Mesenchymal stem cell (in vitro differentiated cells and primary cell): ENCODE measurements at regions not wholly inside any gene's neighbourhood (a gene's known extent, or its start where the extent isn't known, plus 50 kb on each side); places are given as distances from the start of the nearest gene placed in this dataset.

Experiments used
- DNase-seq: peaks from one replicate; pipeline ENCODE4 v3.0.0-alpha.2; 2013
- H2AFZ ChIP-seq: one replicate; pipeline ENCODE4 v1.6.1; 2013; ENCODE audit warnings: low read depth, mild to moderate bottlenecking, control low read depth, inconsistent platforms, low read length, moderate library complexity
- H2AK5ac ChIP-seq: 2 replicates; pipeline ENCODE4 v1.6.1; 2013; ENCODE audit warnings: low read length, moderate library complexity, mild to moderate bottlenecking, inconsistent platforms; ENCODE audit not compliant: severe bottlenecking
- H2BK120ac ChIP-seq: one replicate; pipeline ENCODE4 v1.6.1; 2013; ENCODE audit warnings: low read depth, mild to moderate bottlenecking, inconsistent platforms, low read length, moderate library complexity
- H2BK12ac ChIP-seq, 2 experiments: one replicate each; pipeline ENCODE4 v1.6.1; 2013; ENCODE audit warnings: inconsistent platforms in 2 of 2, low read length in 2 of 2, mild to moderate bottlenecking in 2 of 2, moderate library complexity in 2 of 2, control low read depth in 1 of 2
- H2BK15ac ChIP-seq: one replicate; pipeline ENCODE4 v1.6.1; 2013; ENCODE audit warnings: mild to moderate bottlenecking, low read depth, inconsistent platforms; ENCODE audit not compliant: poor library complexity, severe bottlenecking
- H2BK5ac ChIP-seq: 2 replicates; pipeline ENCODE4 v1.6.1; 2013; ENCODE audit warnings: low read depth, mild to moderate bottlenecking, low read length, control low read depth, inconsistent platforms; ENCODE audit not compliant: poor library complexity, severe bottlenecking
- H3K14ac ChIP-seq, 2 experiments: one replicate each; pipeline ENCODE4 v1.6.1; 2013; ENCODE audit warnings: inconsistent platforms in 2 of 2, low read length in 2 of 2, control low read depth in 1 of 2, mild to moderate bottlenecking in 1 of 2, moderate library complexity in 1 of 2
- H3K18ac ChIP-seq, 2 experiments: one replicate each; pipeline ENCODE4 v1.6.1; 2013; ENCODE audit warnings: inconsistent platforms in 2 of 2, low read length in 2 of 2, control low read depth in 1 of 2, low read depth in 1 of 2, mild to moderate bottlenecking in 1 of 2
- H3K23ac ChIP-seq, 2 experiments: one replicate each; pipeline ENCODE4 v1.6.1; 2013; ENCODE audit warnings: inconsistent platforms in 2 of 2, low read length in 2 of 2, mild to moderate bottlenecking in 2 of 2, moderate library complexity in 2 of 2, control low read depth in 1 of 2
- H3K27ac ChIP-seq: 2 replicates; pipeline ENCODE4 v1.5.1; 2013; ENCODE audit warnings: mild to moderate bottlenecking, moderate library complexity, low read length, control low read depth, inconsistent platforms; ENCODE audit not compliant: poor library complexity, severe bottlenecking
- H3K27me3 ChIP-seq, 2 experiments: 2 replicates each; pipeline versions ENCODE4 v1.6.1 to v1.7.0; 2013; ENCODE audit warnings: low read length in 2 of 2, mild to moderate bottlenecking in 2 of 2, moderate library complexity in 2 of 2, control low read depth in 1 of 2, inconsistent platforms in 1 of 2; ENCODE audit not compliant: control insufficient read depth in 1 of 2, insufficient read depth in 1 of 2
- H3K36me3 ChIP-seq, 2 experiments: 2 replicates each; pipeline versions ENCODE4 v1.6.1 to v1.7.0; 2013; ENCODE audit warnings: low read length in 2 of 2, control low read depth in 1 of 2, inconsistent platforms in 1 of 2, low read depth in 1 of 2, mild to moderate bottlenecking in 1 of 2; ENCODE audit not compliant: insufficient read depth in 2 of 2, control insufficient read depth in 1 of 2
- H3K4ac ChIP-seq, 2 experiments: one replicate each; pipeline ENCODE4 v1.6.1; 2013; ENCODE audit warnings: inconsistent platforms in 2 of 2, low read length in 2 of 2, mild to moderate bottlenecking in 2 of 2, moderate library complexity in 2 of 2, control low read depth in 1 of 2, low read depth in 1 of 2
- H3K4me1 ChIP-seq: 2 replicates; pipeline ENCODE4 v1.6.1; 2013; ENCODE audit warnings: low read depth, low read length, control low read depth; ENCODE audit not compliant: control insufficient read depth, insufficient read depth
- H3K4me2 ChIP-seq: 2 replicates; pipeline ENCODE4 v1.6.1; 2013; ENCODE audit warnings: low read length, mild to moderate bottlenecking, inconsistent platforms; ENCODE audit not compliant: poor library complexity, severe bottlenecking
- H3K4me3 ChIP-seq, 2 experiments: 2 replicates each; pipeline versions ENCODE4 v1.5.1 to v1.7.0; 2013; ENCODE audit warnings: low read length in 2 of 2, mild to moderate bottlenecking in 2 of 2, control low read depth in 1 of 2, low read depth in 1 of 2; ENCODE audit not compliant: insufficient read depth in 1 of 2
- H3K79me1 ChIP-seq: replicated peaks from 2 replicates; pipeline ENCODE4 v1.6.1; 2013; ENCODE audit warnings: mild to moderate bottlenecking, control low read depth, low read length, inconsistent platforms; ENCODE audit not compliant: poor library complexity, severe bottlenecking
- H3K9ac ChIP-seq: 2 replicates; pipeline ENCODE4 v1.7.0; 2013; ENCODE audit warnings: mild to moderate bottlenecking, low read length, moderate library complexity
- H3K9me3 ChIP-seq: 2 replicates; pipeline ENCODE4 v1.7.0; 2013; ENCODE audit warnings: mild to moderate bottlenecking, low read length; ENCODE audit not compliant: control insufficient read depth
- H4K8ac ChIP-seq: one replicate; pipeline ENCODE4 v1.6.1; 2013; ENCODE audit warnings: inconsistent platforms, mild to moderate bottlenecking, low read length, moderate library complexity
- H4K91ac ChIP-seq: one replicate; pipeline ENCODE4 v1.6.1; 2013; ENCODE audit warnings: mild to moderate bottlenecking, low read length, inconsistent platforms
- WGBS: methylation state at CpG from one replicate; pipeline ENCODE4 v1.1.7; 2013; ENCODE audit warnings: mixed read lengths; 5-methylcytosine and 5-hydroxymethylcytosine counted together

GRCh38 chr7:50872437-50872836 lies 89.7 kb upstream of the GRB10 start:
- Histone ChIP-seq H2BK12ac (no peak overlapping the region), H3K4ac (no peak overlapping the region), H3K27me3 (peaks cover 0 to 3% of the 10 kb centered on the region in 2 experiments), H3K4me3 (no peak overlapping the region), H2AFZ (no peak overlapping the region), H3K36me3 (no peaks in the 10 kb centered on the region), H3K23ac (no peak overlapping the region), H2AK5ac (no peak overlapping the region), H4K8ac (no peak overlapping the region), H3K4me1 (peaks cover 11% of the 10 kb centered on the region), H4K91ac (no peak overlapping the region), H3K9ac (no peak overlapping the region), H2BK5ac (no peak overlapping the region), H3K18ac (no peak overlapping the region), H3K14ac (no peak overlapping the region), H3K9me3 (no peaks in the 10 kb centered on the region), H2BK15ac (no peak overlapping the region), H3K79me1 (no peaks in the 10 kb centered on the region), H3K27ac (no peak overlapping the region), H2BK120ac (no peak overlapping the region), H3K4me2 (no peak overlapping the region)
- 86% methylated on average over 4 of the region's 4 CpGs for WGBS
- DNase-seq, result no peak

GRCh38 chr7:50869108-50869725 lies 86.5 kb upstream of the GRB10 start:
- no peak overlapping the region for H2BK15ac ChIP-seq
- no peak overlapping the region for H4K8ac ChIP-seq
- WGBS, result 53% methylated on average over 4 of the region's 5 CpGs
- peaks cover 12% of the 10 kb centered on the region for H3K4me1 ChIP-seq
- H2AK5ac ChIP-seq, result peak overlapping the region; percentile 16
- H3K14ac ChIP-seq, result no peak overlapping the region
- no peak overlapping the region for H3K23ac ChIP-seq
- peak overlapping the region; percentile 71 for H2BK5ac ChIP-seq
- no peak overlapping the region for H3K18ac ChIP-seq
- no peaks in the 10 kb centered on the region for H3K9me3 ChIP-seq
- no peak overlapping the region for H2AFZ ChIP-seq
- no peak overlapping the region for H2BK120ac ChIP-seq
- no peak overlapping the region for H2BK12ac ChIP-seq
- DNase-seq, result peak; percentile 36
- peak overlapping the region; percentile 5 for H3K4me2 ChIP-seq
- H3K27ac ChIP-seq, result peak overlapping the region; percentile 85
- H3K79me1 ChIP-seq, result no peaks in the 10 kb centered on the region
- H3K27me3 ChIP-seq, result peaks cover 0 to 3% of the 10 kb centered on the region in 2 experiments
- H4K91ac ChIP-seq, result no peak overlapping the region
- H3K4me3 ChIP-seq, result peak overlapping the region in 1 of 2 experiments; percentile 30
- no peaks in the 10 kb centered on the region for H3K36me3 ChIP-seq
- no peak overlapping the region for H3K4ac ChIP-seq
- H3K9ac ChIP-seq, result peak overlapping the region; percentile 68

DNA sequence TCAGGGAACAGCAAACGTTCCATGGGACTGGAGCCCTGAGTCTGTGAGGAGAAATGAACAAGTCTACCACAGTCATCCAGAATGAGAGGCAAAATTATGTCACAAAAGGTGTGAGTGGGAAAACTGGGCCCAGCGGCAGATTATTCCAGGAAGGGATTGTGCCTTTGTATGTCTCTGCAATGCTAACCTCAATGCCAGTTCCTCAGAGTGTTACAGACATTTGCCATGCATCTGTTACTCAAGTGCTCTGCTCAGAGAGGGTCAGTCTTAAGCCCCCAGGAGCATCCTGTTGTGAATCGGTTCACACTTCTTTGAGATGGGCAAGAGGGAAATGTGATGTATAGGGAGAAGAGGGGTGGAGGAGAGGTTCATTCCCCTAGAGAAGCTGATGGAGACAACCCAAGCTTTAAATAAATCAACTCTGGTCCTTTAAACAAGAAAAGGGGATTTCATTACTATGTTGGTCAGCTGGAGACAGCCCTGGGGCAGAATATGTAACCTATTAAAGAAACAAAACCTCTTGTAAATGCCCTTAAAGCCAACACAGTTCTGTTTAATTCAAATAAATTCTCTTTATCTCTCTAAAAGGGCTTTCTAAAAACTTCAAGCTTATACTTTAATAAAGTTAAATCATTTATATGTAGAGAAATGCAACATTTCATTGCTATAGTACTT lies 85.9 kb upstream of the GRB10 start:
- Histone ChIP-seq H2AK5ac (peak overlapping the region; percentile 84), H2BK12ac (no peak overlapping the region), H2AFZ (no peak overlapping the region), H2BK5ac (peak overlapping the region; percentile 71), H3K4me3 (peak overlapping the region in 1 of 2 experiments; percentile 30), H3K18ac (no peak overlapping the region), H3K4ac (no peak overlapping the region), H3K4me1 (peaks cover 12% of the 10 kb centered on the region), H3K23ac (no peak overlapping the region), H3K14ac (no peak overlapping the region), H3K27ac (peak overlapping the region; percentile 85), H3K9me3 (no peaks in the 10 kb centered on the region), H4K8ac (no peak overlapping the region), H3K9ac (peak overlapping the region; percentile 68), H3K36me3 (no peaks in the 10 kb centered on the region), H4K91ac (no peak overlapping the region), H3K79me1 (no peaks in the 10 kb centered on the region), H2BK15ac (no peak overlapping the region), H2BK120ac (no peak overlapping the region), H3K27me3 (peaks cover 0 to 3% of the 10 kb centered on the region in 2 experiments), H3K4me2 (peak overlapping the region; percentile 5)
- no peak for DNase-seq
- 80% methylated on average over 3 of the region's 3 CpGs for WGBS

- H3K9ac ChIP-seq, result no peak overlapping the region
- H2BK5ac ChIP-seq, result no peak overlapping the region
- H2BK120ac ChIP-seq, result no peak overlapping the region
- H3K14ac ChIP-seq, result no peak overlapping the region
- no peaks in the 10 kb centered on the region for H3K79me1 ChIP-seq
- no peak overlapping the region for H2AK5ac ChIP-seq
- no peak overlapping the region for H2BK15ac ChIP-seq
- H3K27me3 ChIP-seq, result no peaks in the 10 kb centered on the region
- H3K4me2 ChIP-seq, result no peak overlapping the region
- 56% methylated on average over 4 of the region's 4 CpGs for whole genome bisulfite sequencing
- H2BK12ac ChIP-seq, result no peak overlapping the region
- no peak overlapping the region for H3K18ac ChIP-seq
- H3K27ac ChIP-seq, result no peak overlapping the region
- DNase-seq, result no peak
- no peak overlapping the region for H3K23ac ChIP-seq
- no peaks in the 10 kb centered on the region for H3K9me3 ChIP-seq
- peaks cover 12% of the 10 kb centered on the region for H3K4me1 ChIP-seq
- H2AFZ ChIP-seq, result no peak overlapping the region
- no peak overlapping the region for H4K8ac ChIP-seq
- H3K4me3 ChIP-seq, result no peak overlapping the region
- H3K36me3 ChIP-seq, result no peaks in the 10 kb centered on the region
- H4K91ac ChIP-seq, result no peak overlapping the region
- no peak overlapping the region for H3K4ac ChIP-seq
Measured at GRCh38 chr7:50867034-50867356, 84.3 kb upstream of the GRB10 start.
